ENCODE measurements at regions not wholly inside any gene's neighbourhood (a gene's known extent, or its start where the extent isn't known, plus 50 kb on each side); places are given as distances from the start of the nearest gene placed in this dataset.

GRCh38 chr6:108765495-108765894 is 82.7 kb upstream of the ARMC2 start:
- no peaks in the 10 kb centered on the region for H3K79me2 ChIP-seq (ENCODE audit: control insufficient read depth, insufficient read depth, low read length, poor library complexity)
- no peak overlapping the region for H3K14ac ChIP-seq (ENCODE audit: low read length)
- no peak overlapping the region for H3K9ac ChIP-seq (ENCODE audit: low read length)
- no peak overlapping the region for H4K12ac ChIP-seq (ENCODE audit: low read depth, low read length)
- no peak overlapping the region for H2BK12ac ChIP-seq (ENCODE audit: low read length)
- H3K4me2 ChIP-seq (ENCODE audit: low read length), result no peak overlapping the region
- H3K23ac ChIP-seq (ENCODE audit: low read length), result no peak overlapping the region
- peaks cover 2% of the 10 kb centered on the region for H3K9me3 ChIP-seq (ENCODE audit: insufficient read depth, low read depth, low read length)
- H2AK5ac ChIP-seq (ENCODE audit: low read length), result no peak overlapping the region
- no CpG with 5 or more reads among the region's 2 CpGs for WGBS (ENCODE audit: extremely low coverage, insufficient coverage, insufficient read length)
- H3K4me1 ChIP-seq (ENCODE audit: control insufficient read depth in 1 of 2, insufficient read depth in 2 of 2, low read length in 2 of 2), result peaks cover 2 to 3% of the 10 kb centered on the region in 2 experiments
- no peak overlapping the region for H3K18ac ChIP-seq (ENCODE audit: low read length)
- no peak overlapping the region for H2BK120ac ChIP-seq (ENCODE audit: insufficient read depth, low read length, poor library complexity)
- H3K4me3 ChIP-seq (ENCODE audit: low read depth, low read length), result no peak overlapping the region
- no peaks in the 10 kb centered on the region for H3K79me1 ChIP-seq (ENCODE audit: low read length)
- no peak overlapping the region for H3K27ac ChIP-seq (ENCODE audit: low read depth, low read length)
- DNase-seq, result no peak
- no peaks in the 10 kb centered on the region for H3K27me3 ChIP-seq (ENCODE audit: insufficient read depth, low read length)
- H3K36me3 ChIP-seq (ENCODE audit: control insufficient read depth in 1 of 2, insufficient read depth in 2 of 2, low read length in 2 of 2), result peaks cover 0 to 1% of the 10 kb centered on the region in 2 experiments
- no peak overlapping the region for H4K8ac ChIP-seq (ENCODE audit: low read depth, low read length)
- no peak overlapping the region for H2AFZ ChIP-seq (ENCODE audit: insufficient read depth, low read length, poor library complexity)
- no peak overlapping the region for H4K91ac ChIP-seq (ENCODE audit: low read depth, low read length)
- H2BK5ac ChIP-seq (ENCODE audit: low read depth, low read length, poor library complexity), result no peak overlapping the region
- H3K4ac ChIP-seq (ENCODE audit: low read depth, low read length), result no peak overlapping the region

GRCh38 chr6:108766419-108766818 is 81.8 kb upstream of the ARMC2 start:
- H2BK12ac ChIP-seq (ENCODE audit: low read length), result no peak overlapping the region
- no peak overlapping the region for H3K4ac ChIP-seq (ENCODE audit: low read depth, low read length)
- H3K27me3 ChIP-seq (ENCODE audit: insufficient read depth, low read length), result no peaks in the 10 kb centered on the region
- no peak overlapping the region for H4K8ac ChIP-seq (ENCODE audit: low read depth, low read length)
- H3K4me2 ChIP-seq (ENCODE audit: low read length), result no peak overlapping the region
- H3K4me3 ChIP-seq (ENCODE audit: low read depth, low read length), result no peak overlapping the region
- H2AFZ ChIP-seq (ENCODE audit: insufficient read depth, low read length, poor library complexity), result no peak overlapping the region
- peaks cover 2% of the 10 kb centered on the region for H3K9me3 ChIP-seq (ENCODE audit: insufficient read depth, low read depth, low read length)
- DNase-seq, result no peak
- no peak overlapping the region for H3K14ac ChIP-seq (ENCODE audit: low read length)
- H2BK5ac ChIP-seq (ENCODE audit: low read depth, low read length, poor library complexity), result no peak overlapping the region
- no peak overlapping the region for H3K23ac ChIP-seq (ENCODE audit: low read length)
- no peak overlapping the region for H4K91ac ChIP-seq (ENCODE audit: low read depth, low read length)
- no peaks in the 10 kb centered on the region for H3K4me1 ChIP-seq (ENCODE audit: control insufficient read depth in 1 of 2, insufficient read depth in 2 of 2, low read length in 2 of 2)
- H3K9ac ChIP-seq (ENCODE audit: low read length), result no peak overlapping the region
- peaks cover 0 to 2% of the 10 kb centered on the region in 2 experiments for H3K36me3 ChIP-seq (ENCODE audit: control insufficient read depth in 1 of 2, insufficient read depth in 2 of 2, low read length in 2 of 2)
- H2AK5ac ChIP-seq (ENCODE audit: low read length), result no peak overlapping the region
- no peak overlapping the region for H4K12ac ChIP-seq (ENCODE audit: low read depth, low read length)
- no peak overlapping the region for H3K18ac ChIP-seq (ENCODE audit: low read length)
- no peak overlapping the region for H3K27ac ChIP-seq (ENCODE audit: low read depth, low read length)
- H3K79me1 ChIP-seq (ENCODE audit: low read length), result no peaks in the 10 kb centered on the region
- H3K79me2 ChIP-seq (ENCODE audit: control insufficient read depth, insufficient read depth, low read length, poor library complexity), result no peaks in the 10 kb centered on the region
- H2BK120ac ChIP-seq (ENCODE audit: insufficient read depth, low read length, poor library complexity), result no peak overlapping the region
- no CpG with 5 or more reads among the region's 5 CpGs for WGBS (ENCODE audit: extremely low coverage, insufficient coverage, insufficient read length)

GRCh38 chr6:108766886-108767285 is 81.3 kb upstream of the ARMC2 start:
- Histone ChIP-seq H4K12ac (ENCODE audit: low read depth, low read length) (no peak overlapping the region), H2AK5ac (ENCODE audit: low read length) (no peak overlapping the region), H2BK5ac (ENCODE audit: low read depth, low read length, poor library complexity) (no peak overlapping the region), H3K14ac (ENCODE audit: low read length) (no peak overlapping the region), H4K91ac (ENCODE audit: low read depth, low read length) (no peak overlapping the region), H3K23ac (ENCODE audit: low read length) (no peak overlapping the region), H3K4ac (ENCODE audit: low read depth, low read length) (no peak overlapping the region), H2AFZ (ENCODE audit: insufficient read depth, low read length, poor library complexity) (no peak overlapping the region), H3K9ac (ENCODE audit: low read length) (no peak overlapping the region), H3K4me1 (ENCODE audit: control insufficient read depth in 1 of 2, insufficient read depth in 2 of 2, low read length in 2 of 2) (no peaks in the 10 kb centered on the region), H3K36me3 (ENCODE audit: control insufficient read depth in 1 of 2, insufficient read depth in 2 of 2, low read length in 2 of 2) (peaks cover 0 to 2% of the 10 kb centered on the region in 2 experiments), H3K4me3 (ENCODE audit: low read depth, low read length) (no peak overlapping the region), H3K9me3 (ENCODE audit: insufficient read depth, low read depth, low read length) (peaks cover 2% of the 10 kb centered on the region), H3K79me1 (ENCODE audit: low read length) (no peaks in the 10 kb centered on the region), H3K27ac (ENCODE audit: low read depth, low read length) (no peak overlapping the region), H2BK12ac (ENCODE audit: low read length) (no peak overlapping the region), H3K4me2 (ENCODE audit: low read length) (no peak overlapping the region), H2BK120ac (ENCODE audit: insufficient read depth, low read length, poor library complexity) (no peak overlapping the region), H4K8ac (ENCODE audit: low read depth, low read length) (no peak overlapping the region), H3K18ac (ENCODE audit: low read length) (no peak overlapping the region), H3K27me3 (ENCODE audit: insufficient read depth, low read length) (no peaks in the 10 kb centered on the region), H3K79me2 (ENCODE audit: control insufficient read depth, insufficient read depth, low read length, poor library complexity) (no peaks in the 10 kb centered on the region)
- no CpG with 5 or more reads among the region's 6 CpGs for WGBS (ENCODE audit: extremely low coverage, insufficient coverage, insufficient read length)
- DNase-seq, result no peak

- Histone ChIP-seq H3K79me1 (ENCODE audit: low read length) (no peaks in the 10 kb centered on the region), H2BK5ac (ENCODE audit: low read depth, low read length, poor library complexity) (no peak overlapping the region), H3K4me2 (ENCODE audit: low read length) (no peak overlapping the region), H3K14ac (ENCODE audit: low read length) (no peak overlapping the region), H3K4me3 (ENCODE audit: low read depth, low read length) (no peak overlapping the region), H3K79me2 (ENCODE audit: control insufficient read depth, insufficient read depth, low read length, poor library complexity) (no peaks in the 10 kb centered on the region), H3K9ac (ENCODE audit: low read length) (no peak overlapping the region), H3K4ac (ENCODE audit: low read depth, low read length) (no peak overlapping the region), H3K4me1 (ENCODE audit: control insufficient read depth in 1 of 2, insufficient read depth in 2 of 2, low read length in 2 of 2) (no peaks in the 10 kb centered on the region), H4K91ac (ENCODE audit: low read depth, low read length) (no peak overlapping the region), H3K23ac (ENCODE audit: low read length) (no peak overlapping the region), H3K18ac (ENCODE audit: low read length) (no peak overlapping the region), H3K9me3 (ENCODE audit: insufficient read depth, low read depth, low read length) (peaks cover 2% of the 10 kb centered on the region), H3K36me3 (ENCODE audit: control insufficient read depth in 1 of 2, insufficient read depth in 2 of 2, low read length in 2 of 2) (peaks cover 0 to 2% of the 10 kb centered on the region in 2 experiments), H3K27ac (ENCODE audit: low read depth, low read length) (no peak overlapping the region), H2AK5ac (ENCODE audit: low read length) (no peak overlapping the region), H2AFZ (ENCODE audit: insufficient read depth, low read length, poor library complexity) (no peak overlapping the region), H4K8ac (ENCODE audit: low read depth, low read length) (no peak overlapping the region), H4K12ac (ENCODE audit: low read depth, low read length) (no peak overlapping the region), H3K27me3 (ENCODE audit: insufficient read depth, low read length) (no peaks in the 10 kb centered on the region), H2BK12ac (ENCODE audit: low read length) (no peak overlapping the region), H2BK120ac (ENCODE audit: insufficient read depth, low read length, poor library complexity) (no peak overlapping the region)
- DNase-seq, result no peak
- WGBS (ENCODE audit: extremely low coverage, insufficient coverage, insufficient read length), result no CpG with 5 or more reads among the region's 7 CpGs
Measured at GRCh38 chr6:108767418-108768165, 80.6 kb upstream of the ARMC2 start.
